GM12878 (cell line): ENCODE measurements at regions not wholly inside any gene's neighbourhood (a gene's known extent, or its start where the extent isn't known, plus 50 kb on each side); places are given as distances from the start of the nearest gene placed in this dataset.

Experiments used
- ATAC-seq: fragments of 200-7000 bp; cut with Tn5 transposase; 3 replicates; pipeline ENCODE4 v1.9.1; 2020; ENCODE audit warnings: mild to moderate bottlenecking, moderate library complexity
- BruUV-seq: library from RNA; stranded (reverse); fragments of 400-500 nt; replicated peaks from 2 replicates; lab custom pipeline; 2021; lab: Mats Ljungman, UMichigan
- CTCF ChIA-PET: fragments of 300-600 bp; sonication (Branson Sonifier 250); formaldehyde crosslinking; extraction: SDS; loops from one replicate; lab custom pipeline; 2021; ENCODE audit warnings: inconsistent platforms; lab: Yijun Ruan, JAX
- POLR2A ChIA-PET: fragments of 350-600 bp; formaldehyde crosslinking; extraction: SDS; loops from one replicate; lab custom pipeline; 2021; ENCODE audit warnings: inconsistent platforms; lab: Charles Lee
- RAD21 ChIA-PET: fragments of 300-600 bp; sonication (Branson Sonifier 250); formaldehyde crosslinking; loops from one replicate; lab custom pipeline; 2023; ENCODE audit warnings: antibody characterized with exemption; ENCODE audit not compliant: unreplicated experiment; lab: Charles Lee
- SMC1A ChIA-PET: fragments of 300-600 bp; sonication (Branson Sonifier 250); formaldehyde crosslinking; loops from one replicate; lab custom pipeline; 2023; ENCODE audit not compliant: unreplicated experiment, uncharacterized antibody; lab: Charles Lee
- DNase-seq: peaks from one replicate; pipeline ENCODE4 v3.0.0-alpha.2; 2011; ENCODE audit warnings: low read depth, low spot score
- FAIRE-seq: peaks from 3 replicates; lab custom pipeline; 2011; peaks lifted over from hg19 to GRCh38; lab: Jason Lieb, UNC
- H2AFZ ChIP-seq: 2 replicates; pipeline ENCODE4 v1.6.0; 2011; ENCODE audit warnings: low read depth, low read length, control low read depth; ENCODE audit not compliant: control insufficient read depth
- H3K27ac ChIP-seq: 2 replicates; pipeline ENCODE4 v1.5.1; 2011; ENCODE audit warnings: control low read depth; ENCODE audit not compliant: control insufficient read depth, insufficient read depth
- H3K27me3 ChIP-seq, 2 experiments: replicated peaks in 1 of 2; 2 replicates each; pipeline versions ENCODE4 v1.6.0 to v1.6.1; 2011; ENCODE audit warnings: low read length in 1 of 2; ENCODE audit not compliant: control insufficient read depth in 2 of 2, insufficient read depth in 2 of 2
- H3K36me3 ChIP-seq, 2 experiments: 2 replicates each; pipeline ENCODE4 v1.5.1; 2011; ENCODE audit warnings: low read length in 1 of 2; ENCODE audit not compliant: control insufficient read depth in 2 of 2, insufficient read depth in 2 of 2
- H3K4me1 ChIP-seq: 2 replicates; pipeline ENCODE4 v1.6.1; 2011; ENCODE audit warnings: mild to moderate bottlenecking, low read length, moderate library complexity, mixed read lengths; ENCODE audit not compliant: control insufficient read depth, insufficient read depth
- H3K4me2 ChIP-seq: 2 replicates; pipeline ENCODE4 v1.6.0; 2011; ENCODE audit warnings: control low read depth; ENCODE audit not compliant: control insufficient read depth, insufficient read depth
- H3K4me3 ChIP-seq: fragments of 200-600 bp; sonication (generic); 2 replicates; pipeline ENCODE4 v1.5.1; 2016
- H3K79me2 ChIP-seq: 2 replicates; pipeline ENCODE4 v1.6.0; 2011; ENCODE audit warnings: low read length; ENCODE audit not compliant: control insufficient read depth, insufficient read depth
- H3K9ac ChIP-seq: 2 replicates; pipeline ENCODE4 v1.8.0; 2011; ENCODE audit warnings: low read length, control low read depth, mixed read lengths; ENCODE audit not compliant: control insufficient read depth, insufficient read depth
- H3K9me3 ChIP-seq: replicated peaks from 3 replicates; pipeline ENCODE4 v1.5.1; 2011; ENCODE audit warnings: mild to moderate bottlenecking, low read length; ENCODE audit not compliant: control insufficient read depth, insufficient read depth
- H4K20me1 ChIP-seq: 2 replicates; pipeline ENCODE4 v1.6.0; 2011; ENCODE audit not compliant: control insufficient read depth, insufficient read depth
- ASH2L ChIP-seq: fragments of 300-600, 200-600 bp; sonication (generic); IDR thresholded peaks from 2 replicates; pipeline ENCODE4 v1.6.1; 2017; ENCODE audit warnings: low read depth, mild to moderate bottlenecking, borderline replicate concordance
- BRCA1 ChIP-seq: IDR thresholded peaks from 2 replicates; pipeline ENCODE4 v1.6.1; 2011; ENCODE audit warnings: low read depth, low read length, improper control_type of control experiment
- CBX5 ChIP-seq: sonication (generic); IDR thresholded peaks from 2 replicates; pipeline ENCODE4 v1.6.1; 2016; ENCODE audit warnings: low read depth, moderate library complexity, mild to moderate bottlenecking, inconsistent platforms
- ESRRA ChIP-seq: IDR thresholded peaks from 2 replicates; pipeline ENCODE4 v1.6.1; 2012; ENCODE audit warnings: mild to moderate bottlenecking, low read length, improper control_type of control experiment
- KLF5 ChIP-seq: fragments of 450-650 bp; IDR thresholded peaks from 2 replicates; pipeline ENCODE4 v1.6.1; 2014; ENCODE audit warnings: mild to moderate bottlenecking; ENCODE audit not compliant: partially characterized antibody
- MAX ChIP-seq: IDR thresholded peaks from 2 replicates; pipeline ENCODE4 v1.6.1; 2012; ENCODE audit warnings: low read depth, low read length, improper control_type of control experiment
- NKRF ChIP-seq: fragments of 450-650 bp; conservative IDR thresholded peaks from 2 replicates; pipeline ENCODE4 v1.6.1; 2017; ENCODE audit warnings: mild to moderate bottlenecking, moderate library complexity
- NR2C1 ChIP-seq: fragments of 450-650 bp; IDR thresholded peaks from 2 replicates; pipeline ENCODE4 v1.6.1; 2017; ENCODE audit warnings: antibody characterized with exemption, mild to moderate bottlenecking, moderate library complexity
- NR2C2 ChIP-seq: IDR thresholded peaks from 2 replicates; pipeline ENCODE4 v1.6.1; 2011; ENCODE audit warnings: borderline replicate concordance, low read depth; ENCODE audit not compliant: control insufficient read depth, insufficient read length
- PAX8 ChIP-seq: fragments of 450-650 bp; IDR thresholded peaks from 2 replicates; pipeline ENCODE4 v1.6.1; 2017; ENCODE audit warnings: mild to moderate bottlenecking, moderate library complexity
- RB1 ChIP-seq: fragments of 450-650 bp; formaldehyde crosslinking; IDR thresholded peaks from 2 replicates; pipeline ENCODE4 v1.6.1; 2017; ENCODE audit warnings: mild to moderate bottlenecking, borderline replicate concordance
- RBBP5 ChIP-seq: fragments of 200-600 bp; sonication (generic); conservative IDR thresholded peaks from 2 replicates; pipeline ENCODE4 v1.6.1; 2016
- RCOR1 ChIP-seq: conservative IDR thresholded peaks from 2 replicates; pipeline ENCODE4 v1.6.1; 2012; ENCODE audit warnings: low read depth, low read length, improper control_type of control experiment
- RFX5 ChIP-seq: IDR thresholded peaks from 2 replicates; pipeline ENCODE4 v1.6.1; 2011; ENCODE audit warnings: low read depth, low read length, improper control_type of control experiment
- SREBF1 ChIP-seq: IDR thresholded peaks from 2 replicates; pipeline ENCODE4 v1.6.1; 2012; ENCODE audit warnings: mild to moderate bottlenecking, low read length
- SRF ChIP-seq, 2 experiments: IDR thresholded peaks; 2 replicates each; pipeline ENCODE4 v1.6.1; 2011; ENCODE audit warnings: low read depth in 2 of 2, low read length in 2 of 2, mild to moderate bottlenecking in 1 of 2, moderate library complexity in 1 of 2
- STAT1 ChIP-seq: fragments of 450-650 bp; conservative IDR thresholded peaks from 2 replicates; pipeline ENCODE4 v1.6.1; 2014; ENCODE audit warnings: antibody characterized with exemption, mild to moderate bottlenecking
- TARDBP ChIP-seq: IDR thresholded peaks from 2 replicates; pipeline ENCODE4 v1.6.1; 2016; ENCODE audit warnings: borderline replicate concordance
- WGBS: methylation state at CpG from one replicate; pipeline ENCODE4 v1.1.6; 2016; ENCODE audit warnings: low lambda C conversion rate; ENCODE audit not compliant: insufficient replicate concordance, insufficient coverage; ENCODE audit errors: missing lambda C conversion rate; 5-methylcytosine and 5-hydroxymethylcytosine counted together
- in situ Hi-C: fragments of 300-500 bp; cut with MboI; formaldehyde crosslinking; loops from 9 replicates; pipeline ENCODE4 v1.14.3; 2018; ENCODE audit warnings: mixed read lengths
- intact Hi-C: fragments of 100-400 bp; cut with micrococcal nuclease; formaldehyde crosslinking; loops from one replicate; pipeline ENCODE4 v1.14.2; 2022; ENCODE audit not compliant: unreplicated experiment

- no peaks in the 10 kb centered on the region for H3K79me2 ChIP-seq
- H4K20me1 ChIP-seq, result no peaks in the 10 kb centered on the region
- no peak overlapping the region for H3K4me3 ChIP-seq
- 0% methylated on average over 2 of the region's 2 CpGs for WGBS
- H2AFZ ChIP-seq, result no peak overlapping the region
- POLR2A ChIA-PET, result interaction anchor here (0.6 kb wide), 1 partner anchor 61 kb away, joined by 3 read pairs; no protein-coding TSS in a partner anchor
- H3K36me3 ChIP-seq, result no peaks in the 10 kb centered on the region
- SMC1A ChIA-PET, result interaction anchor here (0.9 to 1.2 kb wide), 3 partner anchors 9 to 97 kb away, joined by 3 to 4 read pairs (median 3); no protein-coding TSS in a partner anchor
- no peak for FAIRE-seq
- RAD21 ChIA-PET, result no interaction called here
- no peak overlapping the region for H3K27ac ChIP-seq
- no peak for DNase-seq
- no peak overlapping the region for H3K9ac ChIP-seq
- ATAC-seq, result no peak
- no peaks in the 10 kb centered on the region; a peak in 1 of 4 replicates for H3K27me3 ChIP-seq
- CTCF ChIA-PET, result interaction anchor here (1.0 to 1.5 kb wide), 2 partner anchors 9 to 16 kb away, joined by 4 read pairs; no protein-coding TSS in a partner anchor
- TF ChIP-seq SREBF1 (no peak), NKRF (no peak), RBBP5 (no peak), RCOR1 (no peak), RFX5 (no peak), TARDBP (no peak), SRF (IDR thresholded peaks at IDR 0.05; ENCODE audit: low read depth in 2 of 2, low read length in 2 of 2) (no peak), NR2C2 (no peak), NR2C1 (no peak), PAX8 (no peak), KLF5 (no peak), ASH2L (no peak), ESRRA (no peak), MAX (no peak), STAT1 (no peak), CBX5 (no peak), RB1 (no peak), BRCA1 (no peak)
- no peak overlapping the region for H3K4me2 ChIP-seq
- BruUV-seq, result no TSS peak
- H3K9me3 ChIP-seq, result no peaks in the 10 kb centered on the region
- in situ Hi-C loops, result no loop called here
- intact Hi-C loops, result no loop called here
- H3K4me1 ChIP-seq, result no peaks in the 10 kb centered on the region
These were observed 63.7 kb upstream of the DPT start for GRCh38 chr1:168792592-168793125.
